Rectal smooth muscle tissue (tissue), 1 donor: ENCODE measurements at regions not wholly inside any gene's neighbourhood (a gene's known extent, or its start where the extent isn't known, plus 50 kb on each side); places are given as distances from the start of the nearest gene placed in this dataset.

Source experiments
- H3K27ac ChIP-seq: one replicate; pipeline ENCODE4 v1.7.0; 2013; ENCODE audit warnings: low read depth, low read length, inconsistent platforms
- H3K27me3 ChIP-seq: one replicate; pipeline ENCODE4 v1.7.0; 2013; ENCODE audit warnings: low read length; ENCODE audit not compliant: control insufficient read depth, insufficient read depth
- H3K36me3 ChIP-seq: one replicate; pipeline ENCODE4 v1.7.0; 2013; ENCODE audit warnings: low read length; ENCODE audit not compliant: control insufficient read depth, insufficient read depth
- H3K4me1 ChIP-seq: one replicate; pipeline ENCODE4 v1.7.0; 2013; ENCODE audit warnings: low read length; ENCODE audit not compliant: control insufficient read depth, insufficient read depth
- H3K4me3 ChIP-seq: one replicate; pipeline ENCODE4 v1.7.0; 2013; ENCODE audit warnings: low read length
- H3K9ac ChIP-seq: one replicate; pipeline ENCODE4 v1.7.0; 2013; ENCODE audit warnings: low read length

GRCh38 chr18:24819141-24819890 is 358.9 kb downstream of the HRH4 start:
- Histone ChIP-seq H3K27me3 (no peaks in the 10 kb centered on the region), H3K4me3 (no peak overlapping the region), H3K4me1 (no peaks in the 10 kb centered on the region), H3K36me3 (no peaks in the 10 kb centered on the region), H3K27ac (no peak overlapping the region), H3K9ac (no peak overlapping the region)

DNA sequence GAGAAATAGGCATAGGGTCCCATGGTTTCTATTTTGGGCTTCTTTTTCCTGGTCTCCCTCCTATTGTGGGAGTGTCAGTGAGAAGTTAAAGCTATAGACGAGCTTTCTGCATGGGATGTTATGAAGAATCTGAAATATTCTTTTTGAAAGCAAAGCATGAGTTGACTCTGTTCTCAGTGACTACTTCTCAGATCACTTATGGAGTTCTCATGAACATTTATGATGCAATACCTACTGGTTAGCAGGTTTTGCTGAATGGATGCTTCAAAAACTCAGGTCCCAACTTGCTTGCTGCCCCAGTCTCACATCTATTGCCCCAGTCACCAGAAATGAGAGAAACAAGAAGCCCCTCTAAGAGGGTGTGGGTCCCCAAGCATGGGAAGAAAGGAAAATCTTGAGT is 365.0 kb downstream of the HRH4 start:
- no peak overlapping the region for H3K9ac ChIP-seq
- H3K4me3 ChIP-seq: no peak overlapping the region
- no peaks in the 10 kb centered on the region for H3K27me3 ChIP-seq

GRCh38 chr18:24826605-24827004 is 366.2 kb downstream of the HRH4 start:
- H3K4me3 ChIP-seq: no peak overlapping the region
- no peak overlapping the region for H3K9ac ChIP-seq
- H3K4me1 ChIP-seq: no peaks in the 10 kb centered on the region
- no peaks in the 10 kb centered on the region for H3K36me3 ChIP-seq
- no peak overlapping the region for H3K27ac ChIP-seq
- H3K27me3 ChIP-seq: no peaks in the 10 kb centered on the region

More for the DNA sequence above, 365.0 kb downstream of the HRH4 start:
- Histone ChIP-seq H3K4me1 (no peaks in the 10 kb centered on the region), H3K36me3 (no peaks in the 10 kb centered on the region), H3K27ac (no peak overlapping the region)

GRCh38 chr18:24827501-24827900 is 367.1 kb downstream of the HRH4 start:
- no peak overlapping the region for H3K4me3 ChIP-seq
- no peak overlapping the region for H3K9ac ChIP-seq
- H3K27me3 ChIP-seq: no peaks in the 10 kb centered on the region
- no peak overlapping the region for H3K27ac ChIP-seq
- no peaks in the 10 kb centered on the region for H3K4me1 ChIP-seq
- no peaks in the 10 kb centered on the region for H3K36me3 ChIP-seq

- Histone ChIP-seq H3K36me3 (no peaks in the 10 kb centered on the region), H3K4me1 (no peaks in the 10 kb centered on the region), H3K9ac (no peak overlapping the region), H3K27me3 (no peaks in the 10 kb centered on the region), H3K4me3 (no peak overlapping the region), H3K27ac (no peak overlapping the region)
These were observed 370.6 kb downstream of the HRH4 start for GRCh38 chr18:24831081-24831480.

DNA sequence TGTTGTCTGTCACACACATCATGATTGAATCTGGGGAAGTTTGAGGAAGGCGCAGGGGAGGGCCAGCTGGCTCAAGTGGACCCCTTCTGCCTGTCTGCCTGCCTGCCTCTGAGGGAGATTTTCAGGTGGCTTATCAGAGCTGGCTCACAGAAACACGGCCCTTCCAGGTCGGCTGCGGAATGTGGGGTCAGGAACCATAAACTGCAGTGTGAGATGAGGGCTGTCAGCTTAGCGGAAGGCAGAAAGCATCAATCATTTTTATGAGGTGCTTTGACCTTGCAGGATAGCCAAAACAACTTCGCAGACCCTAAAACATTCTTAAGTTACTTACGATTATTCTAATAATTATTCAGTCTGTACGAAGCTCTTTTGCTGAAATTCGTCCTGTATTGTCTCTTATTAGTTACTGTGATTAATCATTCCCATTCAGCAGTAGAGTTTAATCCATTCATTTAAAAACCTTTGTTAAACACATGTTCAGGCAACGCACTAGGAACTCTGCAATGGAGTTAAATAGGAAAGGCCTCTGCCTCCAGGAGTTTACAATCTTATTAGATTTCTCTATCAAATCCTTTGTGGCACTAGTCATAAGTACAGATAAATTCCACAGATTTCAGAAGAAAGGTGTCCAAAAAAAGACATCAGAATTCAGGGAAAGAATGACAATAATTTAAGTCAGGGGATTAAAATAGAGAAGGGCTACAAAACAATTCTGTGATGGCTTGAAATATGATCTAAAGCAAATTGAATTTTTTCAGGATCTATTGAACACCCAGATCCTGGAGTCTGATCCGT is 371.6 kb downstream of the HRH4 start:
- Histone ChIP-seq H3K4me1 (no peaks in the 10 kb centered on the region), H3K27ac (no peak overlapping the region), H3K4me3 (no peak overlapping the region), H3K27me3 (no peaks in the 10 kb centered on the region), H3K9ac (no peak overlapping the region), H3K36me3 (no peaks in the 10 kb centered on the region)

DNA sequence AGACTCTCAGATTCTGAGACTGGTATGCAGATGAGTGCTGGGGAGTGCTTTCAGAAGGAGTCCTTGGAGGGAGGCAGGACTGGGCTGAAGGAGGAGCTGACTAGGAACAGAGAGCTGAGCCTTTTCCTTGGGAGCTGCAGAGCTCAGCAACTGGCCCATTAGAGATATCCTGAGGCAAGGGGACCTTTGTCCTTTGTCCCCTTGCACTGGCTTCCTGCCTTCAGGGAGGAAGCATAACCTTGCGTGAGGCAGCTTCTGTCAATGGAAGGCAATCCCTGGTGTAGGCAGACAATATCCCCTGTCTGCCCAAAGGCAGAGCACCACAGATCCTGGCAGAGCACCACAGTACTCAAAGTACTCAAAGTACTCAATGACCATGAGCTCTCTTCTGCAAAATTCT is 375.3 kb downstream of the HRH4 start:
- Histone ChIP-seq H3K36me3 (no peaks in the 10 kb centered on the region), H3K4me3 (no peak overlapping the region), H3K27ac (no peak overlapping the region), H3K9ac (no peak overlapping the region), H3K4me1 (no peaks in the 10 kb centered on the region), H3K27me3 (no peaks in the 10 kb centered on the region)

GRCh38 chr18:24837066-24837465 is 376.6 kb downstream of the HRH4 start:
- Histone ChIP-seq H3K4me1 (no peaks in the 10 kb centered on the region), H3K4me3 (no peak overlapping the region), H3K9ac (no peak overlapping the region), H3K36me3 (no peaks in the 10 kb centered on the region), H3K27ac (no peak overlapping the region), H3K27me3 (no peaks in the 10 kb centered on the region)

- H3K27ac ChIP-seq: no peak overlapping the region
- H3K27me3 ChIP-seq: no peaks in the 10 kb centered on the region
- no peaks in the 10 kb centered on the region for H3K4me1 ChIP-seq
- H3K36me3 ChIP-seq: no peaks in the 10 kb centered on the region
- no peak overlapping the region for H3K4me3 ChIP-seq
- H3K9ac ChIP-seq: no peak overlapping the region
These were observed 379.6 kb downstream of the HRH4 start for GRCh38 chr18:24840051-24840450.

DNA sequence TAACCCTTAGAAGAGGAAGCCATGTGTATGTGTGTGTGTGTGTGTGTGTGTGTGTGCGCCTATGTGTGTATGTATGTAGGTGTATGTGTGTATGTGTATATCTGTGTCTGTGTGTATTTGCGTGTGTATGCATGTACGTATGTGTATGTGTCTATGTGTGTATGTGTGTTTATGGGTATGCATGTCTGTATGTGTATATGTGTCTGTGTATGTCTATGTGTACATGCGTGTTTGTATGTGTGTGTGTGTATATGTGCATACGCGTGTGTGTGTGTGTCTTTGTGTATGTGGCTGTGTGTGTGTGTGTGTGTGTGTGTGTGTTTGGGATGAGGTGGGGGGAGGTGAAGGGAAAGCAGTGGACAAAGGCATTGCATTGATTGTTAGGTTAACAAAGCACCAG is 380.2 kb downstream of the HRH4 start:
- Histone ChIP-seq H3K4me3 (no peak overlapping the region), H3K36me3 (no peaks in the 10 kb centered on the region), H3K27ac (no peak overlapping the region), H3K9ac (no peak overlapping the region), H3K27me3 (no peaks in the 10 kb centered on the region), H3K4me1 (no peaks in the 10 kb centered on the region)

- Histone ChIP-seq H3K4me3 (no peak overlapping the region), H3K4me1 (no peaks in the 10 kb centered on the region), H3K27ac (no peak overlapping the region), H3K9ac (no peak overlapping the region), H3K36me3 (no peaks in the 10 kb centered on the region), H3K27me3 (no peaks in the 10 kb centered on the region)
These were observed 381.1 kb downstream of the HRH4 start for GRCh38 chr18:24841536-24841935.

DNA sequence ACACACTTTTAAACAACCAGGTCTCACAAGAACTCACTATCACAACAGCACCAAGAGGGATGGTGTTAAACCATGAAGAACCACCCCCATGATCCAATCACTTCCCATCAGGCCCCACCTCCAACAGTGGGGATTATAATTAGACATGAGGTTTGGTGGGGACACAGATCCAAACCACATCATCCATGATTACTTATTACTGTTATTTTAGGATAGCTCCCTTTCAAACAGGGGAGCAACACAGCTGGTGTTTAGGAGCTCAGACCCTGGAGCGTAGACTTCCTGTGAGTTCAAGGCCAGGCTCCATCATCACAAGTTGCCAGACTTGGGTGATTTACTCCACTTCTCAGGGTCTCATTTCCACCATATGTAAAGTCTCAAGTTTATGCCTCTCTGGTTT is 382.7 kb downstream of the HRH4 start:
- Histone ChIP-seq H3K9ac (no peak overlapping the region), H3K4me3 (no peak overlapping the region)

DNA sequence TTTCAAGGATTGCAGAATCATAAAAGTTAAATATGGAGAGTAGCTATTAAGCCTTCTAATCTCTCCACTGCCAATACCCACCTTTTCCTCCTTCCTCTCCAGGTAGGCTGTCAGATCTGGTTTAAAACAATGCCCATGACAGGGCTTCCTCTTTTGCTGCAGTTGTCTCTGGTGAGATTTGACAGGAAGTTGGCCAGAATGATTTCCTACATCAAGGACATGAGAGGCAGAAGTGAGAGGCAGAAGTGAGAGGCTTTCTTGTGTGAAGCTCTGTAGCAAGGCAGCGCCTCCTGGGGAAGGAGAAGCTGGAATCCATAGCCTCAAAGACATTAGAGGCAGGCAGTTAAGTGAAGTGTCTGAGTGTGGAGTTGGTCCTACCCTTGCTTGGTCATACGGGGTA is 385.7 kb downstream of the HRH4 start:
- no peak overlapping the region for H3K27ac ChIP-seq
- H3K4me3 ChIP-seq: no peak overlapping the region
- H3K27me3 ChIP-seq: no peaks in the 10 kb centered on the region
- no peaks in the 10 kb centered on the region for H3K36me3 ChIP-seq
- H3K4me1 ChIP-seq: no peaks in the 10 kb centered on the region
- no peak overlapping the region for H3K9ac ChIP-seq

More for the DNA sequence above, 382.7 kb downstream of the HRH4 start:
- H3K4me1 ChIP-seq: no peaks in the 10 kb centered on the region
- H3K27me3 ChIP-seq: no peaks in the 10 kb centered on the region
- H3K36me3 ChIP-seq: no peaks in the 10 kb centered on the region
- no peak overlapping the region for H3K27ac ChIP-seq
